Hepatocyte (in vitro differentiated cells): ENCODE measurements at regions not wholly inside any gene's neighbourhood (a gene's known extent, or its start where the extent isn't known, plus 50 kb on each side); places are given as distances from the start of the nearest gene placed in this dataset.

Experiments
- CTCF ChIP-seq: fragments of 200-600 bp; sonication (generic); IDR thresholded peaks from 2 replicates; pipeline ENCODE4 v1.5.1; 2016; ENCODE audit warnings: antibody characterized with exemption, mild to moderate bottlenecking; ENCODE audit not compliant: poor library complexity
- EZH2 ChIP-seq: fragments of 200-600 bp; sonication (generic); IDR thresholded peaks from 2 replicates; pipeline ENCODE4 v1.6.1; 2016; ENCODE audit warnings: antibody characterized with exemption, mild to moderate bottlenecking, borderline replicate concordance
- EZH2phosphoT487 ChIP-seq: fragments of 200-600 bp; sonication (generic); IDR thresholded peaks from one replicate; pipeline ENCODE4 v1.6.1; 2018; ENCODE audit warnings: antibody characterized with exemption, mild to moderate bottlenecking, low read depth, moderate library complexity; ENCODE audit not compliant: unreplicated experiment, severe bottlenecking

GRCh38 chr20:58097429-58097828 is 131.0 kb downstream of the ANKRD60 start:
- TF ChIP-seq CTCF (no peak), EZH2 (no peak), EZH2phosphoT487 (no peak)
